GM19397 (cell line): ENCODE measurements at regions not wholly inside any gene's neighbourhood (a gene's known extent, or its start where the extent isn't known, plus 50 kb on each side); places are given as distances from the start of the nearest gene placed in this dataset.

Experiments used
- ATAC-seq: cut with Tn5 transposase; IDR thresholded peaks from one replicate; pipeline ENCODE4 v1.9.1; 2021; ENCODE audit warnings: mild to moderate bottlenecking, moderate library complexity; ENCODE audit not compliant: unreplicated experiment

DNA sequence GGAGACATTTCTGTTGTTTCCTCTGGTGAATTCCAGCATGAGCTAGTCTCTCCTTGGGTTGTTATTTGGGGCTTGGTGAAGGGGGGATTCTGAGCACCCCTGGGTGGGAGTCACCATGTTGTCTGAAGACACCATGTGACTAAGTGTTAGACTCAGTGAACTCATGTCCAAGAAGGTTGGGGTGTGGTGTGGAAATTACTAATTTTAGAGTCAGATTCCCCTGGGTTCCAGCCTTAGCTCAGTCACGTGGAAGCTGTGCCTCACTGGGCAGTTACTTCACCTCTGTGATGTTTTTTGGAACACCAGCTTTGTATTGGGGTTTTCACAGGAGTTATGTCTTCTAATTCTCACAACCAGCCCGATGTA lies 171.5 kb downstream of the RPLP1 start:
- no peak for ATAC-seq

DNA sequence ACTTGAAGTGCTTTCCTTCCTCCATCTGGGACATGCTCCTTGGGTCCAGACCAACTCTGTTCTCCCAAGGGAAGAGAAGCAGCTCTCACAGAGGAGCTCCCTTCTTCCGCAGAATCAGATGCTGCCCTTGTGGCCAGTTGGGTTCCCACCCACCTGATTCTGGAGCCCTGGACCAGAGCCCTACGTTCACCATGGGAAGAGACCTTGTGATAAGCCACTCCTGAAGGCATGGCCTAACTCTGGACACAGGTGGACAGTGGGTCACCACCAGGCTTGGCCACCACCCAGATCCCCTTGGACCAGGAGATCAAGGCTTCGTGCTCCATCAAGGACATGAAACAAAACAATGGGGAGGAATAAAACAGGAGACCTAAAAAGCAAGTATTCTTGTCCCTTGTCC lies 172.2 kb downstream of the RPLP1 start:
- no peak for ATAC-seq

DNA sequence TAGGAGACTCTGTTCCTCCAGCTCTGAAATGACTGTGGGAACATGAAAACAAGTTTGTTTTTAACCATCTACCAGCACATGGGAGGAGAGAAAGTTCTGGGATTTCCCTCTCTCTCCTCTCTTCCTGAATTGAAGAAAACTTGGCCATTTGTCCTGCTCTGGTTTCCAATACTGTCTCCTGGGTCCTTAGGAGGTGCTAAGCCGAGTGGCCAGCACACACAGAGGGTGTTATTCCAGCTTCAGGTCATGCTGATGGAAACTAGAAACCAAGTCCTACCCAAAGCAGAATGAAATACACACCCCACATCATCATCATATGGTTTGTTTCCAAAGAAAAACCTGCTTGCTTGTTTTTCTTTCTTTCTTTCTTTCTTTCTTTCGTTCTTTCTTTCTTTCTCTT lies 172.7 kb downstream of the RPLP1 start:
- no peak for ATAC-seq

DNA sequence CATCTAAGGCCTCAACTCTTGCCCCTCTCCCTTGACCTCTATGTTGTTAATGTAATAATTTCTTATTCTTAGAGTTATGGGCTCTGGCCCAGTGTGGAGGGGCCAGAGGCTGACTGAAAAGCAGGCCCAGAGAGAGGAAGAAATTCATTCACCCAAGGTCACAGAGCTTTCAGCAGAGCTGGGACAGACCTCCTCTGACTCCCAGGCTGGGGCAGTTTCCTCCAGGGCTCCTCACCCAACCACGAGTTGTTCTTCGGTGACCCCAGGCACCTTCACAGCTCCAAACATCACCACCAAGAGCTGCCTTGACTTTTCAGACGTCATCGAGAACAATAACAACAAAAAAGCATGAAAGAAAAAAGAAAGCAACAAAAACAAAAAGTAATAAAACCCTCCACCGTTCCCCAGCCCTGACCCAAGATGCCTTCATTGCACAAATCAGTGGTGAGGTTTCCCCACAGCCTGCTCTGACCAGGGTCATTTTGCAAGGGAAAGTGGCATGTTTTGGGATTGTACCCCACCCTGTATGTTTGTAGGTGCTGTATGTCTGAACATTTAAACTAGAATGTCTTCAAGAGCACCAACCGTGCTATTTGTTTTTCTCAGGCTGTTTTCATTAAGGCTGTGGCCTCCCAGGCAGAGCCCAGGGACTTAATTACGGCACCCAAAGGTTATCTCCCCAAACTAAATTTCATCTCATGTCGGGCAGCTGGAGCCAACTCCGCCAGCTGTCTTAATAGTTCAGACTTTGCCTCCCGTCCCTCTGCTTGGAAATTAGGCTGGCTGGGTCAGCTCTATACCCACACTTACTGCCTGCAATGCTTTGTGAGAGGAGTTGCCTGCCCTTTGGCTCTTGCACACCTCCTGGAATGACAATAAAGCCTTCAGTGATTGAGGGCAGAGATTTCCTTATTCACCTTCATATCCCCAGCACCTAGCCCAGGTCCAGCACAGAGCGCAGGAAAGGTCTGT lies 173.8 kb downstream of the RPLP1 start:
- no peak for ATAC-seq

DNA sequence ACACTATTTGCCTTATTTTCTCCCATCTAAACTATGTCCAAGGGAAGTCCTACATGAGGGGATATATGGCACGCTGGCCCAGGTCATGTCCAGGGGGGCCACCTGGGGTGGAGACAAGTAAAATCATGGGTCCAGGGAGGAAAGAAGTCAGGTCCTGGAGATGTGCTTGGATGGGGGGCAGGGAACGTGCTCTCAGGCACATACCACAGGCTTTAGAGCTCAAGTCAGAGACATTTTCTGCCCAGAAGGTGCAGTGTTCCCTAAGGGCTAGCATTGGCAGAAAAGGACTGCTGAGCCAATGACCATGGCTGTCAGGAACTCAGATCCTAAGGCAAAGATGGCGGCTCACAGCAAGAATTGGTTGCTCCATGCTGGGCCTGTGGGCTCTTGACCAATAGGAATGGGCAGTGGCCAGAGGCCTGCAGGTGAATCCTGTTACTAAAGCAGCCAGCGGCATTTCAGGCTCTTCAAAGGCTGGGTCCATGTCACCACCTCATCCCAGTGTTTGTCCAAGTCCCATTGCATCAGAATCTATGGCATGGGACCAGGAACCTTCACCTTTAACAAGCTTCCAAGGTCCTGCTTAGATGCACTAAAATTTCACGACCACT lies 175.0 kb downstream of the RPLP1 start:
- no peak for ATAC-seq

DNA sequence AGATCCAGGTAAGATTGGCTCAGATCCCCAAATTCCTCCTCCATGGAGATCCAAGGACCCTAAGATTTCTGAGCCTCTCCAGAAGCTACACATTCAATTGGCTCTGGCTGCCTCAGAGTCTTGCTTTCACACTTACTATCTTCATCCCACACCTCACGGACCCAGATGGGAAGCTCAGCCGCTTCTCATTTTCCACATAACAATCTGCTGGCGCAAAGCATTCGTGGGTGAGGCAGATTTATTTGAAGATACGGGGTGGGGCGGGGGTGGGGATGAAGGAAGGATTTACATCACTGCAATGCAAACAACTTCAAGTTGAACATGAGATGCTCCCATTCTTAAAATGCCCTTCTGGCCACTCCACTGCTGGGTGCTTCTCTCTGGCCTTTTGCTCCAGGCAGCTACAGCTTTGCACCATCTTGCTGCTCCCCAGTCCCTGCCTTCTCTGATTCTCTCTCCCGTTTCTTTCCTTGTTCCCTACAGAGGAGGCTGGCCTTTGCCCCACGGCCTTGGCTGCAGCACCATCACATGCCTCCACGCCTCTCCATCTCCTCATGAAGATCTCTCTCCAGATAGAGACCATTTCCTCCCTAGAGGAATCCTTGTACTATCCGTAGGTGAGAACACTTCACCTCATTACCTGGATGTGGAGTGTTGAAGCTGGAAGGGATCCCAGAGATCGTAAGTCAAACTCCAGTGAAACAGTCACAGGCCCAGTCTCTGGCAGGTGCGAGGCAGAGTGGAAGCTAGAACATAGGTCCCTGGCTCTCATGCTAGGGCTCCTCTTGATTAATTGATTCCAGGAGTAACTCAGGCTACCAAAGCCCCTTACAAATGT lies 175.9 kb downstream of the RPLP1 start:
- no peak for ATAC-seq

DNA sequence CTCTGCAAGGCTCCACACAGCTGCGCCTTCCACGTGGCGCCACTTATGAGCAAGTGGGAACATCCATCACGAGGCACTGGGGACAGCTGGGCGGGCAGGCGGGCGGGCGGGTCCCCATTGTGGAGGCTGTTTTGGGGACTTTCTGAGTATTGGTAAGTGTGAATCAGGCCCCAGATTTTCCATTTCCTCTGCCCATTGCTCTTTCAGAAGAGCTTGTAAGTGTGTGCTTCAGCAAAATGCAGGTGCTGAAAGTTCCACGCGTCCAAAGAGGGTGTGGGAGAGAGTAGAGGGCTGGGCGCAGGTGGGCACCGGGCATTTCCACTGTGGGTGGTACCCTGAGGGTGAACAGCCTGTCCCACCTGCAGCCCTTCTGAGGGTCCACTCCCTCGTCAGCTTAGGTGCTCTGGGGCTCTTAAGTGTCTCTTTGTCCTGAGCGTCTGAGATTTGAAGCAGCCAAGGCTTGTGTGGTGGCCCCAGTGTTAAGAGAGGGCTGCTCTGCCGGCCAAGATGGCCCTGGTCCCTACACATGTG lies 177.1 kb downstream of the RPLP1 start:
- ATAC-seq: no peak

DNA sequence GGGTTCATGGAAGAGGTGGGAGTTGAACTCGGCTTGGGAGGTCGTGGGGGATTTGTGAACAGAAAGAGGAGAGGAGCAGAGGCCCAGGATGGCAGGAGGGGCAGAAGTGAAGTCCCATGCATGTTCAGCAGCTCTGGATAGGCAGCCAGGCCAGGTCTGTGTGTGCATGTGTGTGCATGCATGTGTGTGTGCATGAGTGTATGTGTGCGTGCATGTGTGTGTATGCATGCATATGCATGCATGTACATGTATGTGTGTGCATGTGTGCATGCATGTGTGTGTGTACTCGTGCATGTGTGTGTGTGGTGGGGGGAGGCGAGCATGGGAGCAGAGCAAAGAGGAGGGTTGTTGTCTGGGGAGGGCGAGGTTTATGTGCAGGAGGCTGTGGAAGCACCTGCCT lies 178.4 kb downstream of the RPLP1 start:
- no peak for ATAC-seq

DNA sequence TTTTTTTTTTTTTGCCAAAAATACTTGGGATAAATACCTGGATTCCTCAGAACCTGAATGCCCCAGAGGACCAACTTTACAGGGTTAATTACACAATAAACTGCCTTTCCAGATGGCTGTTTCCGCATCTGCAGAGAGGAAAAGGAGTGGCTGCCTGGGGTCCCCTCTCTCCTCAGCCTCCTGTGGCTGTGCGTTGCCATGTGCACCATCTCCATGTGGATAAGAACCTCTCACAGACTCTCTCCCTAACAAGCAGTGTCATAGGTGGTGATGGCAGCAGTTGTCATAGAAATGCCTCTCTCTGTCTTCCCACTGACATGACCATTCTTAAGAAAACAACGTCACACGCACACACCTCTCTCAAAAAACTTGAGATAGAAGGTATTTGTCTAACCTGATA lies 179.4 kb downstream of the RPLP1 start:
- ATAC-seq: no peak

DNA sequence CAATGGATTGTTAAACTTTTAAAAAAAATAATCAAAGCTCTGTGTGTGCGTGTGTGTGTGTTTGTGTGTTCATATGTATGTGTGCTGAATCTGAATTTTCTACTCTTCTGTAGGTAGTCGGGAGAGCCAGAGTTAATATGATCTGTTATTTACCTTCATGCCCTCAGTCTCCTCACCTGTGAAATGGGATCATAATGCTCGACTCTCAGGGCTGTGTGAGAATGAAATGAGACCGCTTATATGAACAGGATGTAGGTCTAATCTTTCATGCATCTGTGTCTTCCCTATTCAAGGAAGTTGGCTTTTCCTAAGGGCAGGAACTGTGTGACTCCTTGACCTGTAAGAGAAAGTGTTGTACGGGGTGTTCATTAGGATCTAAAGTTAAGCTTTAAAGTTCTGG lies 182.2 kb downstream of the RPLP1 start:
- no peak for ATAC-seq

DNA sequence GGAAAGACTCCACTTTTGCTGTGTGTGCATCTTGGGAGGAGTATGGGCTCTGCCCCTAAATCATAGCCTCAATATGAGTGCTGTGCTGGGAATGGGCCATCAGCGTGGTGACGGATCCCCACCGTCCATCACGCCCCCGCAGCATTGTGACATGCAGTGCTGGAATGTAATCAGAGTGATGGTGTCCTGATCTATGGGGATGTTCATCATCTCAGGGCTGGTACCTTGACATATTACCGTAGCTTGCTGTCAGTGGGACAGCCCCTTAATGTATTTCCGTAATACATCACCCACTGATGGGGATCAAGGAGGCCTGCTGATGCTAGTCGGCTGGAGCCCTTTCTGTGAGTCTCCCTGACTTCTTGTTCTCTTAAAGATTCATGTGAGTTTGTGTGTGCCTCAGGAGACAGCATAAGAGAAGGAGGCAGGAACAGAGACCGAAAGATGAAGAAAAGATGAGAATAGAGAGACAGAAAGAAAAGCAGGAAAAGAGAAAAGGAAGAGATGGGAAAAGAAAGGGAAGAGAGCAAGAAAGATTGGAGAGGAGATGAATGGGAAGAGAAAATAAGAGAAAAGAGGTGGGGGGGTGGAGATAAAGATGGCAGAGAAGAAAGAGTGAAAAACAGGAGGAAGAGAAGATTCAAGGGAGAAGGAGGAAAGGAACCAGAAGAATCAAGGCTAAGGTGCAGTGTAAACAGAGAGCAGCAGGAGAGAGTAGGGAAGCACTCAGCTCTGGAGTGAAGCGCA lies 183.7 kb downstream of the RPLP1 start:
- no peak for ATAC-seq

DNA sequence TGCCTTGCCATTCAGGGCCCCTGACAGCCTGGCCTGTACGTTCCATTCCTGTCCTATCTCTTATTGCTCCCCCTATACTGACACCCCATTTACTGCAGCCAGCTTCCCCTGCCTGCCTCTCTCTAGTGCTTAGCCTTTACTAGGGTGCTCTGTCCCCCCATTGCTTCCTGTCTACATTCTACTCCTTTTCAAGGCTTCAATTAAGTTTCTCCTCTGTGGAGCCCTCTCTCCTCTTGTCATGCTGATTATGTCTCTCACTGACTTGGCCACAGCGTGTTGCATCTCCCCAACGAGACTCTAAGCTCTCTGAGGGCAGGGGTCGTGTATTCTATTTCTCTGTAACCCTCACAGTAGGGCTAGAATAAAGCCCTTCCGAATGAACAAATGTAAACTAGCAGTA lies 185.2 kb downstream of the RPLP1 start:
- no peak for ATAC-seq

DNA sequence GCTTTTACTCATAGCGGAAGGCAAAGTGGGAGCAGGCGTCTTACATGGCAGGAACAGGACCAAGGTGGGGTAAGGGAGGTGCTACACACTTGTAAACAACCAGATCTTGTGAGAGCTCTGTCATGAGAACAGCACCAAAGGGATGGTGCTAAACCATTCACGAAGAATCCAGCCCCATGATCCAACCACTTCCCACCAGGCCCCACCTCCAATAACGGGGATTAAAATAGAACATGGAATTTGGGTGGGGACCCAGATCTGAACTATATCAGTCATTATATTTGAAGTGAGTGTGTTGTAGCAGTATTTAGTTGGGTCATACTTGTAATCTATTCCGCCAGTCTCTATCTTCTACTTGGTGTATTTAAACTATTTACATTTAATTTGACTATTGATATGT lies 190.9 kb downstream of the RPLP1 start:
- no peak for ATAC-seq

DNA sequence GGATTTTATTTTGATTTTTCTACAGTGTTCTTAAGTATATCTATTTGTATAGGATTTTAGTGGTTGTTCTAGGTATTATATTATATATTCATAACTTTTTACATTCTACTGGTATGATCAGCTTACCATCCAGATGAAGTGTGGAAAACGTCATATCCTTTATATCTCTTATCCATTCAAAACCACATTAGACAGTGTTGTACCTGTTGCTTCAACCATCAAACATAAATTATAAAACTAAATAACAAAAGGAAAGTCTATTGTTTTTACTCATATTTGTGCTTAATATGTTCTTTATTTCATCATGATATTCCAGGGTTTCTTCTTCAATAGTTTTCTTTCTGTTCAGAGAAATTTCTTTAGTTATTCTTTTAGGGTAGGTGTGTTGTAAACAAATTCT lies 191.4 kb downstream of the RPLP1 start:
- ATAC-seq: no peak

DNA sequence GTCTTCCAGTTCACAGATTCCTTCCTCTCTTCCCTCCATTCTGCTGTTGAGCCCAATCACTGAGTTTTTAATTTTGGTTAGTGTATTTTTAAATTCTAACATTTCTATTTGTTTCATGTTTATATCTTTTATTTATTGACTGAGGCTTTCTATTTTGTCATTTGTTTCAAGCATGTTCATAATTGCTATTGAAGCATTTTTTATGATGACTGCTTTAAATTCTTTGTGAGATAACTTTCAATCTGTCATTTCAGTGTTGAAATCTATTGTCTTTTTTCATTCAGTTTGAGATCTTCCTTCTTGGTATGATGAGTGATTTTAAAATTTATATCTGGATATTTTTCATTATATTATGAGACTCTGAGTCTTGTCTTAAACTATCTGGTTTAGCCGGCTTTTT lies 192.3 kb downstream of the RPLP1 start:
- no peak for ATAC-seq

DNA sequence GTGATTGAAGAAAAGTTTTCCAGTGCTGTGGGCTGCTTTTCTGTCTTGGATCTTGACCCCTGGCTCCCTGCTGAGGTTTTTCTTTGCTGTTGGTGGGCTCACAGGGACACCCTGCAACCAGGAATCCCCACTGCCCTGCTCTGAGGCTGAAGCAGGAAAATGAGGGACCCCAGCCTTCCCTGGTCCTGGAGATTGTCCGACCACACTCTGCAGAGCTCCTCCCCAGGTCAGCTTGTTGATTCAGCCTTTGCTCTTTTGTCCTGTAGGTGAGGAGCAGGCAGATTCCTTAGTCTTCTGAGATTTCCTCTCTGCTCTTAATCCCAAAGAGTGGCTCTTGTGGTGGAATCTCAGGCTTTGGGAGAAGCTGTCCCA lies 194.5 kb downstream of the RPLP1 start:
- ATAC-seq: no peak

DNA sequence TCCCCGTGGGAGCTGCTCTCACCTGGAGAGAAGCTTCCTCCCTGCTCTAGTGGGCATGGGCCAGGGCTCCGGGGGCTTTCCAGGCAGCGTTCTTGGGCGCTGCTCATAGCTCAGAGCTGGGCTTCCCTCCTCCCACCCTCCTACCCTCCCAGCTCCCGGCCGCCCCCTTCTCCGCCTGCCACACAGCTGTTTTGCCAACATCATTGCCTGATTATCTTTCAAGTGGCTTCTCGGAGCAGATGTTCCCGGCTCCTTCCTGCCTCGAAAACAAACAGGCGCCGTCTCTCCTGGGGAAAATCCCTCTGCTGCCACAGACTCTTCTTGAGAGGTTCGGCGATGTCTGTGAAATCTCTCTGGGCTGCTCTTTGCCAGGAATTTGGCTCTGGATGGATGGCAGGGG lies 195.6 kb downstream of the RPLP1 start:
- no peak for ATAC-seq

DNA sequence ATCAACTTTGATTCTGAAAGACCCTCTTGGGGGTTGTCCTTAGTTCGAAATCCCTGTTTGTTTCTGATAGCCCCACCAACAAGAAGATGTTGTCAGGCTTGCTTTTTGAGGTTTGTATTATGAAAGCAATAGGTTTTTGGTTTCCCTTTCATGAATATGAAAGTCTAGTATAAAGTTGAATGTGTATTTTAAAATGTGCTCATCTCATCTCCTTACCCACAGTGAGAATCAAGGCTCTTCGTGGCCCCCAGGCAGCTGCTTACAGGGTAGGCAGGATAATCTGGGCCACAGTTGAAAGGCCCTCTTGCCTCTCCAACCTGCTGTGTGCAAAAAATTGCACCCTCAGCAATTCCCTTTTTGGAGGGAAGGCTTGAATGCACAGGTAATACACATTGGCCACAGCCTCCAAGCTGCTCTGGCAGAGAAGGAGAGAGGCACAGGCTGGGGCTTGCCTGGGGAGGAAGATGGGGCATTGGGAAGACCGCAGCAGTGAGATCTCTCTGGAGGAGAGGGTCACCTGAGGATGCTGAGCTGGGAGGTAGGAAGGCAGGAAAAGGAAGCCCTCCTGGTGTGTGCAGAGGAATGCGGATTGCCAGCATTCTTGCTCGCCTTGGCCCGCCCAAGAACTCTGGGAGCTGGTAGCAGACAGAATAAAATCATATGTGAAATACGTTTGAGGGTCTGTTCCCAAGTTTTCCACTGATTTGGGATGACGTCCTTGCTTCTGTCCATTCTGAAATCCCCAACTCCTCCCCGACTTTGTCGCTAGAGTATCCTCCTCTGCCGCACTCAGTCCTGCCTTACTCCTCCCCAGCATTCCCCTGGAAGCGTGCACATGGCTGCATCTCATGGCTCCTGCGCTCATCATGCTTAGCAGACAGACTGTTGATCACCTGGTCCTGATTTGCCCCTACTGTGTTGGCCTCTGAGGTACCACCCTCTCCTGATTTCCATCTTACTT lies 196.4 kb downstream of the RPLP1 start:
- no peak for ATAC-seq

DNA sequence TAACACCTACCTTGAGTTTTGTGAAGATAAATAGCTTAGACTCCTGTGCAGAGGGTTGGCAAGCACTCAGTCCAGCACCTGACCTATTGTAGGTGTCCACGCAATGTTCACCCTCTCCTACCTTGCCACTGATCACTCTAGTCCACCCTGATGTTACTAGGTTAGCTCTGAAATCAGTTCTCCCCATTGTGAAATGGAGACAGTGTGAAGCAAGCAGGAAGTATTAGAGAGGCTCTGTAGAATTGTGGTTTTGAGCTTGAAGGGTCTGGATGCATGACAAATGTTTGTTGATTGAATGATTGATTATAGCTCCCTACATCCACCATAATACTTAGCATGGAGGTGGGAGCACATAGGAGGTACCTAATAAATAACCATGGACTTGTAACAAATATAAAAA lies 199.7 kb downstream of the RPLP1 start:
- no peak for ATAC-seq
